H1 (cell line): ENCODE measurements at regions not wholly inside any gene's neighbourhood (a gene's known extent, or its start where the extent isn't known, plus 50 kb on each side); places are given as distances from the start of the nearest gene placed in this dataset.

Experiments
- EGR1 ChIP-seq: IDR thresholded peaks from 2 replicates; pipeline ENCODE4 v1.6.1; 2011; ENCODE audit warnings: low read depth, low read length, borderline replicate concordance
- JUN ChIP-seq: IDR thresholded peaks from 2 replicates; pipeline ENCODE4 v1.6.1; 2011; ENCODE audit warnings: low read depth, mild to moderate bottlenecking, improper control_type of control experiment, low read length
- KDM1A ChIP-seq: fragments of 200-600, 300-600 bp; sonication (generic); IDR thresholded peaks from 2 replicates; pipeline ENCODE4 v1.7.1; 2016; ENCODE audit warnings: mild to moderate bottlenecking, low read length, borderline replicate concordance
- MAFK ChIP-seq: IDR thresholded peaks from 2 replicates; pipeline ENCODE4 v1.6.1; 2012; ENCODE audit warnings: low read depth, mild to moderate bottlenecking, improper control_type of control experiment, low read length
- POLR2AphosphoS5 ChIP-seq: IDR thresholded peaks from 2 replicates; pipeline ENCODE4 v1.6.1; 2011; ENCODE audit warnings: low read depth, low read length
- RAD21 ChIP-seq, 2 experiments: IDR thresholded peaks in 1 of 2; conservative IDR thresholded peaks in 1 of 2; 2 replicates each; pipeline ENCODE4 v1.6.1; 2011; ENCODE audit warnings: low read depth in 2 of 2, low read length in 2 of 2, improper control_type of control experiment in 1 of 2, inconsistent platforms in 1 of 2, mild to moderate bottlenecking in 1 of 2, moderate library complexity in 1 of 2
- USF2 ChIP-seq: IDR thresholded peaks from 2 replicates; pipeline ENCODE4 v1.6.1; 2011; ENCODE audit warnings: low read length, improper control_type of control experiment
- TF ChIP-seq, protein P1 (sequence below): fragments of 300-600 bp; sonication (generic); IDR thresholded peaks from 2 replicates; pipeline ENCODE4 v1.7.1; 2012; ENCODE audit warnings: low read length, moderate library complexity, mild to moderate bottlenecking, inconsistent platforms; ENCODE audit not compliant: insufficient replicate concordance
- TF ChIP-seq, protein P2 (sequence below): IDR thresholded peaks from 2 replicates; pipeline ENCODE4 v1.6.1; 2012; ENCODE audit warnings: low read length, inconsistent platforms

DNA sequence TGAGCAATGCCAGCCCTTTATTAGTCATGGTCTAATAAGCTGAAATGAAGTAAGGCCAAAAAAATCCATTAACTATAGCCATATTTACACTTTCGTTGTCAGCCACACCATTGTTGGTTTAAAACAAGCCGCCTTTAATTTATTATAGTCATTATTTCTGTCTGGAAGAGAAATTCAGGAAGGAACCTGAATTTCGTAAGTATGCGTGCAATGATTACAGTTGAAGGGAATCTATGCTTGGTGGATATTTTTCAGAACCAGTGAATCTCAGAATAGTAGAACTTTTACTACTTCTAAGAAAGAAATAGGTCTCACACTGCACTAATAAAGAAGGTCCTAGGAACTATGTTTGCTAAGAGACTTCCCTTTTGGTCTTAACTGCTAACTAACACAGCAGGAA is 59.1 kb downstream of the FAM43A start (continued):
- TF ChIP-seq, protein P1, sequence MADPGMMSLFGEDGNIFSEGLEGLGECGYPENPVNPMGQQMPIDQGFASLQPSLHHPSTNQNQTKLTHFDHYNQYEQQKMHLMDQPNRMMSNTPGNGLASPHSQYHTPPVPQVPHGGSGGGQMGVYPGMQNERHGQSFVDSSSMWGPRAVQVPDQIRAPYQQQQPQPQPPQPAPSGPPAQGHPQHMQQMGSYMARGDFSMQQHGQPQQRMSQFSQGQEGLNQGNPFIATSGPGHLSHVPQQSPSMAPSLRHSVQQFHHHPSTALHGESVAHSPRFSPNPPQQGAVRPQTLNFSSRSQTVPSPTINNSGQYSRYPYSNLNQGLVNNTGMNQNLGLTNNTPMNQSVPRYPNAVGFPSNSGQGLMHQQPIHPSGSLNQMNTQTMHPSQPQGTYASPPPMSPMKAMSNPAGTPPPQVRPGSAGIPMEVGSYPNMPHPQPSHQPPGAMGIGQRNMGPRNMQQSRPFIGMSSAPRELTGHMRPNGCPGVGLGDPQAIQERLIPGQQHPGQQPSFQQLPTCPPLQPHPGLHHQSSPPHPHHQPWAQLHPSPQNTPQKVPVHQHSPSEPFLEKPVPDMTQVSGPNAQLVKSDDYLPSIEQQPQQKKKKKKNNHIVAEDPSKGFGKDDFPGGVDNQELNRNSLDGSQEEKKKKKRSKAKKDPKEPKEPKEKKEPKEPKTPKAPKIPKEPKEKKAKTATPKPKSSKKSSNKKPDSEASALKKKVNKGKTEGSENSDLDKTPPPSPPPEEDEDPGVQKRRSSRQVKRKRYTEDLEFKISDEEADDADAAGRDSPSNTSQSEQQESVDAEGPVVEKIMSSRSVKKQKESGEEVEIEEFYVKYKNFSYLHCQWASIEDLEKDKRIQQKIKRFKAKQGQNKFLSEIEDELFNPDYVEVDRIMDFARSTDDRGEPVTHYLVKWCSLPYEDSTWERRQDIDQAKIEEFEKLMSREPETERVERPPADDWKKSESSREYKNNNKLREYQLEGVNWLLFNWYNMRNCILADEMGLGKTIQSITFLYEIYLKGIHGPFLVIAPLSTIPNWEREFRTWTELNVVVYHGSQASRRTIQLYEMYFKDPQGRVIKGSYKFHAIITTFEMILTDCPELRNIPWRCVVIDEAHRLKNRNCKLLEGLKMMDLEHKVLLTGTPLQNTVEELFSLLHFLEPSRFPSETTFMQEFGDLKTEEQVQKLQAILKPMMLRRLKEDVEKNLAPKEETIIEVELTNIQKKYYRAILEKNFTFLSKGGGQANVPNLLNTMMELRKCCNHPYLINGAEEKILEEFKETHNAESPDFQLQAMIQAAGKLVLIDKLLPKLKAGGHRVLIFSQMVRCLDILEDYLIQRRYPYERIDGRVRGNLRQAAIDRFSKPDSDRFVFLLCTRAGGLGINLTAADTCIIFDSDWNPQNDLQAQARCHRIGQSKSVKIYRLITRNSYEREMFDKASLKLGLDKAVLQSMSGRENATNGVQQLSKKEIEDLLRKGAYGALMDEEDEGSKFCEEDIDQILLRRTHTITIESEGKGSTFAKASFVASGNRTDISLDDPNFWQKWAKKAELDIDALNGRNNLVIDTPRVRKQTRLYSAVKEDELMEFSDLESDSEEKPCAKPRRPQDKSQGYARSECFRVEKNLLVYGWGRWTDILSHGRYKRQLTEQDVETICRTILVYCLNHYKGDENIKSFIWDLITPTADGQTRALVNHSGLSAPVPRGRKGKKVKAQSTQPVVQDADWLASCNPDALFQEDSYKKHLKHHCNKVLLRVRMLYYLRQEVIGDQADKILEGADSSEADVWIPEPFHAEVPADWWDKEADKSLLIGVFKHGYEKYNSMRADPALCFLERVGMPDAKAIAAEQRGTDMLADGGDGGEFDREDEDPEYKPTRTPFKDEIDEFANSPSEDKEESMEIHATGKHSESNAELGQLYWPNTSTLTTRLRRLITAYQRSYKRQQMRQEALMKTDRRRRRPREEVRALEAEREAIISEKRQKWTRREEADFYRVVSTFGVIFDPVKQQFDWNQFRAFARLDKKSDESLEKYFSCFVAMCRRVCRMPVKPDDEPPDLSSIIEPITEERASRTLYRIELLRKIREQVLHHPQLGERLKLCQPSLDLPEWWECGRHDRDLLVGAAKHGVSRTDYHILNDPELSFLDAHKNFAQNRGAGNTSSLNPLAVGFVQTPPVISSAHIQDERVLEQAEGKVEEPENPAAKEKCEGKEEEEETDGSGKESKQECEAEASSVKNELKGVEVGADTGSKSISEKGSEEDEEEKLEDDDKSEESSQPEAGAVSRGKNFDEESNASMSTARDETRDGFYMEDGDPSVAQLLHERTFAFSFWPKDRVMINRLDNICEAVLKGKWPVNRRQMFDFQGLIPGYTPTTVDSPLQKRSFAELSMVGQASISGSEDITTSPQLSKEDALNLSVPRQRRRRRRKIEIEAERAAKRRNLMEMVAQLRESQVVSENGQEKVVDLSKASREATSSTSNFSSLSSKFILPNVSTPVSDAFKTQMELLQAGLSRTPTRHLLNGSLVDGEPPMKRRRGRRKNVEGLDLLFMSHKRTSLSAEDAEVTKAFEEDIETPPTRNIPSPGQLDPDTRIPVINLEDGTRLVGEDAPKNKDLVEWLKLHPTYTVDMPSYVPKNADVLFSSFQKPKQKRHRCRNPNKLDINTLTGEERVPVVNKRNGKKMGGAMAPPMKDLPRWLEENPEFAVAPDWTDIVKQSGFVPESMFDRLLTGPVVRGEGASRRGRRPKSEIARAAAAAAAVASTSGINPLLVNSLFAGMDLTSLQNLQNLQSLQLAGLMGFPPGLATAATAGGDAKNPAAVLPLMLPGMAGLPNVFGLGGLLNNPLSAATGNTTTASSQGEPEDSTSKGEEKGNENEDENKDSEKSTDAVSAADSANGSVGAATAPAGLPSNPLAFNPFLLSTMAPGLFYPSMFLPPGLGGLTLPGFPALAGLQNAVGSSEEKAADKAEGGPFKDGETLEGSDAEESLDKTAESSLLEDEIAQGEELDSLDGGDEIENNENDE, result no peak
- TF ChIP-seq JUN, result no peak
- no peak for TF ChIP-seq MAFK
- no peak for TF ChIP-seq USF2
- TF ChIP-seq RAD21 (IDR thresholded peaks at IDR 0.05 in 1 of 2, conservative IDR thresholded peaks at IDR 0.05 in 1 of 2; ENCODE audit: low read depth in 2 of 2, low read length in 2 of 2), result no peak
- TF ChIP-seq, protein P2, sequence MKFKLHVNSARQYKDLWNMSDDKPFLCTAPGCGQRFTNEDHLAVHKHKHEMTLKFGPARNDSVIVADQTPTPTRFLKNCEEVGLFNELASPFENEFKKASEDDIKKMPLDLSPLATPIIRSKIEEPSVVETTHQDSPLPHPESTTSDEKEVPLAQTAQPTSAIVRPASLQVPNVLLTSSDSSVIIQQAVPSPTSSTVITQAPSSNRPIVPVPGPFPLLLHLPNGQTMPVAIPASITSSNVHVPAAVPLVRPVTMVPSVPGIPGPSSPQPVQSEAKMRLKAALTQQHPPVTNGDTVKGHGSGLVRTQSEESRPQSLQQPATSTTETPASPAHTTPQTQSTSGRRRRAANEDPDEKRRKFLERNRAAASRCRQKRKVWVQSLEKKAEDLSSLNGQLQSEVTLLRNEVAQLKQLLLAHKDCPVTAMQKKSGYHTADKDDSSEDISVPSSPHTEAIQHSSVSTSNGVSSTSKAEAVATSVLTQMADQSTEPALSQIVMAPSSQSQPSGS, result no peak
- TF ChIP-seq KDM1A, result no peak
- no peak for TF ChIP-seq POLR2AphosphoS5
- no peak for TF ChIP-seq EGR1
